CD1c-positive myeloid dendritic cell (primary cell): ENCODE measurements at regions not wholly inside any gene's neighbourhood (a gene's known extent, or its start where the extent isn't known, plus 50 kb on each side); places are given as distances from the start of the nearest gene placed in this dataset.
"Not testable (repeated sequence)": the region's sequence is repeated elsewhere in the genome, so short reads cannot be mapped to it uniquely, and the experiment has no call there.

Source experiments
- DNase-seq: peaks from one replicate; pipeline ENCODE4 v3.0.0-alpha.2; 2016; ENCODE audit errors: extremely low spot score

GRCh38 chr12:126960221-126960620, 1306.7 kb upstream of the TMEM132C start:
- DNase-seq = no peak

DNA sequence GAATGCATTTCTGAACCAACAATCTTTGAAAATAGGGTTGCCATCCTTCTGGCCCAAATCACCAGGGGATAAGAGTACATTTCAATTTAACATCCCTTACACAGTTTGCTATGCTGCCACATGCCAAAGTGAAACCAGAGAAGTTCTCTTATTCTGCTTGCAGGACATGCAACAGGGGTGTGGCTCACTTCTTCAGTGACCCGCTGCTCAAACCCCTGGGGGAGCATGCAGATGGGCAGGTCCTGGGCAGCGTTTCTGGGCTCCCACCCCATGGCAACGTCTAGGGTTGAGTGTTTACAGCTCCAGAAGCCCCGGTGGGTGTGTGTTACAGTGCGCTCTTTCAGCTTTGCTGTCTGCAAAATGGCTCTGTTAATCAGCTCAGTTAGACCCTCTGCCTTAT, 1306.3 kb upstream of the TMEM132C start:
- DNase-seq = no peak

- DNase-seq = no peak
These were observed 1303.1 kb upstream of the TMEM132C start for GRCh38 chr12:126963825-126964224.

DNA sequence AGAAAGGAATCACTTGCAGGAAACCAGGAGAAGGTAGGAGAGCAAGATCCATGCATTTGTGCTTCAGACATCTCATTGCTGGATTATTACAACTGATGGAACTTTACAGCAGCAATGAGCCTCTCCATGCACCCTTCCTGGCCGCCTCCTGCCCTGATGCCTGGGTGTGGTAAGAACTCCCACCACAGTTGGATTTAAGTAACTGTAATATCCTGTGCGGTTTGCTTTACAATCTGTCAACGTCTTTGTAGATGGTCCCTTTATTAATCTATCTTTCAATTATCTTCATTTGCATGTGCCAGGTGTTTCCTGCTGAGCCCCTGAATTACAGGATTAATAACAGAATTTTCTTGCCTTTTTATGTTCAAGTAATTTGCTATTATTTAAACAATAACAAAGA, 1300.5 kb upstream of the TMEM132C start:
- DNase-seq = no peak

GRCh38 chr12:126967152-126967551, 1299.8 kb upstream of the TMEM132C start:
- DNase-seq = no peak

DNA sequence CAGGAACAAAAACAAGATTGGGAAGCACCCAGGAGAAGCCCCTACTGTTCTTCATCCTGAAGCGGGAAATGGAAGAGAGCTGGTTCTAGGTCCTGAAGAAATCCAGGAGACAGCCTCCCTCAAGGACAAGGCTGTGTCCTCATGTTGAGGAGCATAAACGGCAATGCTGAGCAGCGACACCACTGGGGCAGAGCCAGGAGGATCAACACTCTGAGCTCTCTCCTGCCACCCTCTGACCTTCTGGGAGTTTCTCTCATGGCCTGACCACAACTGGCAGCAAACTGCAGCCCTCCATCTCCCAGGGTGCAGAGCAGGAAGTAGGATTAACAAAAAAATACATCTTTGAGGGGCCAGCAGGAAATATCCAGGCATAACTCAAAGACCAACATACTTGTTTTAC, 1292.2 kb upstream of the TMEM132C start:
- DNase-seq = no peak

GRCh38 chr12:126976579-126976978, 1290.4 kb upstream of the TMEM132C start:
- DNase-seq = no peak

- DNase-seq = not testable (repeated sequence)
These were observed 1287.4 kb upstream of the TMEM132C start for GRCh38 chr12:126979564-126979963.

GRCh38 chr12:126982707-126983106, 1284.3 kb upstream of the TMEM132C start:
- DNase-seq = no peak

GRCh38 chr12:126983735-126984134, 1283.2 kb upstream of the TMEM132C start:
- not testable (repeated sequence) for DNase-seq

DNA sequence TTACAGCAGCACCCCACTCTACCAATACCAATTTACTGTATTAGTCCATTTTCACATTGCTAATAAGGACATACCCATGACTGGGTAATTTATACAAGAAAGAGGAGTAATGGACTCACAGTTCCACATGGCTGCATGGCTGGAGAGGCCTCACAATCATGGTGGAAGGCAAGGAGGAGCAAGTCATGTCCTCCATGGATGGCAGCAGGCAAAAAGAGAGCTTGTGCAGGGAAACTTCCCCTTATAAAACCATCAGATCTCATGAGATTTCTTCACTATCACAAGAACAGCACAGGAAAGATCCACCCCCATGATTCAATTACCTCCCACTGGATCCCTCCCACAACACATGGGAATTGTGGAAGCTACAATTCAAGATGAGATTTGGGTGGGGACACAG, 1281.3 kb upstream of the TMEM132C start:
- DNase-seq = not testable (repeated sequence)

DNA sequence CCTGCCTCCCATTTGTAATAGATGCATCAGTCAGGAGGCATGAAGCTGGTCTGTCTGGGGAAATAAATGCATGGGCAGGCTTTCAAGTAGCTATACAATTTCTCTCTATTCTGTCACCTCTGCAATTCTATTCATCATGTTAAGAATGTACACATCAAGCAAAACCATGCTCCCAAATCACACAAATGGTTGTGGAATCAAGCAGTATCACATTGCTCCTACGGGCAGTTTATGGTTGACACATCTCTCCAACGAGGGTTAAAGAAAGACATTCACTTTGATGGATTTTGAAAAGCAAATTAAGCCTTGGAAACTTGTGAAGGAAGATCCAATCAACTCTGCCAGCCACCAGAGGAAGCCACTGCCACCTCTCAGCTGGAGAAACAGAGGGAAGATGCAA, 1277.4 kb upstream of the TMEM132C start:
- no peak for DNase-seq

DNA sequence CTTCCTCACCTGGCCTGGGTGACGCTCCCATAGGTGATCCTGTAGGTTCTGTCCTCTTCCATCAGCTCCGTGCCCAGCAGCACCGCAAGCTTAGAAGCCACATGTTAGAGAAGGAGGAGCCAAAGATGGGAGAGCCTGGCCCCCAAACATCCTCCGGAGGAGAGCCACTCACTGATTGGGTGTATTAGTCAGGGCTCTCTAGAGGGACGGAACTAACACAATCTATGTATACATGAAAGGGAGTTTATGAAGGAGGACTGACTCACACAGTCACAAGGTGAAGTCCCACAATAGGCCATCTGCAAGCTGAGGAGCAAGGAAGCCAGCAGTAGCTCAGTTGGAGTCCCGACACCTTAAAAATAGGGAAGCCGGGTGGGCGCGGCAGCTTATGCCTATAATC, 1273.1 kb upstream of the TMEM132C start:
- DNase-seq = no peak

DNA sequence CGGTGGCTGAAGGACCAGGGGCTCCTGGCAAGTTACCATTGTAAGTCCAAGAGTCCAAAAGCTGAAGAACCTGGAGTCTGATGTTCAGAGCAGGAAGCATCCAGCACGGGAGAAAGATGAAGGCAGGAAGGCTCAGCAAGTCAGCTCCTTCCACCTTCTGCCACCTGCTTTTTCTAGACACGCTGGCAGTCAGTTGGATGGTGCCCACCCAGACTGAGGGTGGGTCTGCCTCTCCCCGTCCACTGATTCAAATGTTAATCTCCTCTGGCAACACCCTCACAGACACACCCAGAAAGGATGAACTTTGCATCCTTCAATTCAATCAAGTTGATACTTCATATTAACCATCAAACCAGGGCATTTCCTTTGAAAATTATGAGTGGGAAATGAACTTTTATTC, 1272.4 kb upstream of the TMEM132C start:
- no peak for DNase-seq

DNA sequence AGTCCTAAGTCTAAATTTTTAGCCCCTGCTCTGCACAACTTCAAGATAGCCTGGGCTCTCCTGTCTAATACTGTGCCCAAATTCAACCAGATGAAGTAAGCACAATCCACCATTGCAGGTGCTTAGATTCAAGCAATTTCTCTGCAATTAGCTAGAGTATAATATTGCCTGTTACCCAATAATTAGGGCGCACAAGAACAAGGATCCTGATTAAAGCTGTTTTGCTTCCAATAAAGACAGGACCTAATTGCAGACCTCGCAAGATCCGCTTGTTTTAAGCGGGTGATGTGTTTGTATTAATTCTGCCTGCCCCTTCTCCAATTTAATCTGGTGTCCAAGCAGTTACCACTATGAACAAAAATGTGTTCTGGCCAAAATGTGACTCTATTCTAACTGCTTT, 1268.9 kb upstream of the TMEM132C start:
- DNase-seq = no peak

GRCh38 chr12:126998747-126999285, 1268.2 kb upstream of the TMEM132C start:
- DNase-seq = no peak

GRCh38 chr12:126999352-126999751, 1267.6 kb upstream of the TMEM132C start:
- no peak for DNase-seq

DNA sequence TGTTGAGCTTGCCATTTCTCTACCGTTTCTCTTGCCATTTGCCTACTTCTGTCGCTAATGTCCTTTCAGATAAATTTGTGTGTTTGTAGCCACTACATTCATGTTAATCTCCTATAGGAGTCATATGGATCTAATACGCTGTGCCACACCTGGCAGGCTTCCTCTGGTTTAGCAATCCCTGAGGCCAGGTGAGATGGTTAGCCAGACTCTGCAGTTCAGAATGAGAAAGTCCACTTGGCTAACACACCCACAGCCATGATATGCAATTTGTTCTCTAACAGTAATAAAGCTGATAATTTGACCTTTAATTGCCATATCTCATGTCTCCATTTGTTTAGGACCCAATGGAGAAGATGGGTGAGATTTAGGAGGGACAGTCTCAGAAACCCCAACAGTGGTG, 1261.6 kb upstream of the TMEM132C start:
- DNase-seq = no peak

DNA sequence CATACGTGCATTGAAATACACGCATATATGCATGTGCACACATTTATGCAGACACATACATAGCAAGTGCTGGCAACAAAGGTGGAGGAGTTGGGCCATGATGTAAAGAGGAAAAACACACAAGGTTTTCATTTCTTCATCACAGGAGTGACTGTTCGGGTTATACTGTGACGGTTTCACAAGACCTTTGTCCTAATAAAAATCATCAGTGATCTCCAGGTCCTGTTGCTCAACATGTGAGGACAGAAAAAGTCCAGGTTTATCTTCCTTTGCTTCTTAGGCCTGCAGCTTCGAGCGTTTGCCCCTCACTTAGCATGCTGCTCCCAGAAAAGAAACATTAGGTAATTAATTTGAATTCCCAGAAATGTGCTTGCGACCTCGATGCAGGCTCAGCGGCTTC, 1260.0 kb upstream of the TMEM132C start:
- DNase-seq = no peak

GRCh38 chr12:127008755-127009403, 1258.1 kb upstream of the TMEM132C start:
- no peak for DNase-seq

GRCh38 chr12:127012109-127012508, 1254.9 kb upstream of the TMEM132C start:
- DNase-seq = no peak

- no peak for DNase-seq
These were observed 1253.8 kb upstream of the TMEM132C start for GRCh38 chr12:127013197-127013596.

DNA sequence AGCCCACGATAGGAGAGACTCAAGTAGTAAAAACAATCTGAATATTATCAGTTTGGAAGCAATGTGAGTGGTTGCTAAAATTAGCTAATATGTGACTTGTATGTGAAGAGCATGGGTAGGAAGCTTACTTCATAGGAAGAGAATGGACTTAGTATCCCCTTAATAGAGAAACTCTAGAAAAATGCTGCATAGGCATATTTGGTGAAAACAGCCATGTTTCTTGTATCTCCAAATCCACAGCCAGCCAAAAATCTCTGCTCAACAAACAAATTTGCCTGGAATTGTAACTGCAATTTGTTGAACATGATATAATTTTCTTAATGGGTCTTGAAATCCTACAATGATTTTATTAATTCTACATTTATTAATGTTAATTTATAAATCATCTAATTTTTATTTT, 1252.9 kb upstream of the TMEM132C start:
- DNase-seq = no peak

- no peak for DNase-seq
These were observed 1242.2 kb upstream of the TMEM132C start for GRCh38 chr12:127024791-127025190.
